HepG2 (cell line): ENCODE measurements at regions not wholly inside any gene's neighbourhood (a gene's known extent, or its start where the extent isn't known, plus 50 kb on each side); places are given as distances from the start of the nearest gene placed in this dataset.

ENCODE experiments used
- ATAC-seq: fragments of 200-7000 bp; cut with Tn5 transposase; 3 replicates; pipeline ENCODE4 v1.9.1; 2020; ENCODE audit warnings: mild to moderate bottlenecking, moderate library complexity
- BruUV-seq: library from RNA; stranded (reverse); fragments of 400-500 nt; replicated peaks from 2 replicates; lab custom pipeline; 2021; lab: Mats Ljungman, UMichigan
- CTCF ChIA-PET: fragments of 300-600 bp; formaldehyde crosslinking; extraction: SDS; loops from one replicate; lab custom pipeline; 2021; ENCODE audit warnings: low total read pairs, inconsistent platforms, low intra/inter-chr PET ratio; lab: Yijun Ruan, JAX
- POLR2A ChIA-PET: fragments of 350-600 bp; sonication (Branson Sonifier 250); formaldehyde crosslinking; loops from one replicate; lab custom pipeline; 2020; ENCODE audit warnings: antibody characterized with exemption, inconsistent platforms; lab: Yijun Ruan, JAX
- DNase-seq: peaks from one replicate; pipeline ENCODE4 v3.0.0-alpha.2; 2015; ENCODE audit warnings: low spot score
- FAIRE-seq: peaks from 3 replicates; lab custom pipeline; 2011; peaks lifted over from hg19 to GRCh38; lab: Jason Lieb, UNC
- H2AFZ ChIP-seq: one replicate; pipeline ENCODE4 v1.6.1; 2011; ENCODE audit warnings: low read length, inconsistent platforms
- H3K27ac ChIP-seq: fragments of 300-600 bp; 3 replicates; pipeline ENCODE4 v1.8.0; 2011; ENCODE audit warnings: mixed run types, mild to moderate bottlenecking, mixed read lengths, low read length, inconsistent platforms; ENCODE audit not compliant: insufficient read depth; ENCODE audit errors: extremely low read length
- H3K27me3 ChIP-seq, 2 experiments: fragments of 200-600 bp in 1 of 2; 2 replicates in 1 of 2; 3 replicates in 1 of 2; pipeline versions ENCODE4 v1.6.0 to v1.8.0; 2011; ENCODE audit warnings: low read length in 2 of 2, mild to moderate bottlenecking in 2 of 2, moderate library complexity in 2 of 2, inconsistent platforms in 1 of 2; ENCODE audit not compliant: insufficient read depth in 2 of 2, control insufficient read depth in 1 of 2
- H3K36me3 ChIP-seq, 2 experiments: fragments of 200-600 bp in 1 of 2; replicated peaks in 1 of 2; 2 replicates in 1 of 2; 3 replicates in 1 of 2; pipeline versions ENCODE4 v1.5.1 to v1.8.0; 2011; ENCODE audit warnings: low read length in 2 of 2, inconsistent platforms in 1 of 2; ENCODE audit not compliant: insufficient read depth in 2 of 2, control insufficient read depth in 1 of 2
- H3K4me1 ChIP-seq: 2 replicates; pipeline ENCODE4 v1.5.1; 2012; ENCODE audit warnings: low read length, inconsistent platforms; ENCODE audit not compliant: insufficient read depth
- H3K4me2 ChIP-seq: 2 replicates; pipeline ENCODE4 v1.6.0; 2011; ENCODE audit warnings: low read depth, low read length, inconsistent platforms
- H3K4me3 ChIP-seq, 3 experiments: fragments of 200-600 bp in 1 of 3; sonication (generic), shearing (Covaris generic) in 1 of 3; replicated peaks in 1 of 3; 2 replicates each; pipeline ENCODE4 v1.5.1; 2011 to 2016; ENCODE audit warnings: low read length in 3 of 3, inconsistent platforms in 2 of 3, low read depth in 2 of 3, mild to moderate bottlenecking in 2 of 3, control low read depth in 1 of 3, mixed read lengths in 1 of 3; ENCODE audit not compliant: insufficient read depth in 1 of 3
- H3K79me2 ChIP-seq: one replicate; pipeline ENCODE4 v1.6.1; 2011; ENCODE audit warnings: low read length, inconsistent platforms; ENCODE audit not compliant: insufficient read depth
- H3K9ac ChIP-seq: 2 replicates; pipeline ENCODE4 v1.6.0; 2011; ENCODE audit warnings: mild to moderate bottlenecking, low read depth, low read length, inconsistent platforms; ENCODE audit not compliant: insufficient read depth
- H3K9me3 ChIP-seq: 2 replicates; pipeline ENCODE4 v1.5.1; 2012; ENCODE audit warnings: mild to moderate bottlenecking, low read length
- H4K20me1 ChIP-seq: 2 replicates; pipeline ENCODE4 v1.6.0; 2011; ENCODE audit warnings: inconsistent platforms, mild to moderate bottlenecking, low read length, moderate library complexity; ENCODE audit not compliant: insufficient read depth
- ATF5 ChIP-seq: sonication (generic); formaldehyde crosslinking; IDR thresholded peaks from 2 replicates; pipeline ENCODE4 v1.4.0; 2020; ENCODE audit warnings: mild to moderate bottlenecking, low read depth, missing genetic modification reagents
- ELK4 ChIP-seq: sonication (generic); formaldehyde crosslinking; IDR thresholded peaks from 2 replicates; pipeline ENCODE4 v1.9.0; 2021; ENCODE audit warnings: missing genetic modification reagents, borderline replicate concordance
- FLYWCH1 ChIP-seq: sonication (generic); formaldehyde crosslinking; IDR thresholded peaks from 2 replicates; pipeline ENCODE4 v1.8.1; 2023; ENCODE audit warnings: mild to moderate bottlenecking, missing genetic modification reagents
- KDM2A ChIP-seq: sonication (generic); formaldehyde crosslinking; IDR thresholded peaks from 2 replicates; pipeline ENCODE4 v1.4.0; 2020; ENCODE audit warnings: low read depth, missing genetic modification reagents, borderline replicate concordance
- NR2F6 ChIP-seq, 2 experiments: IDR thresholded peaks; 2 replicates each; pipeline ENCODE4 v1.6.1; 2016; ENCODE audit warnings: antibody characterized with exemption in 1 of 2, mild to moderate bottlenecking in 1 of 2
- ZFP41 ChIP-seq: sonication (generic); formaldehyde crosslinking; IDR thresholded peaks from 2 replicates; pipeline ENCODE4 v1.4.0; 2020; ENCODE audit warnings: mild to moderate bottlenecking, missing genetic modification reagents, borderline replicate concordance
- ZFP90 ChIP-seq: sonication (generic); formaldehyde crosslinking; IDR thresholded peaks from 2 replicates; pipeline ENCODE4 v1.8.0; 2022; ENCODE audit warnings: missing genetic modification reagents, mild to moderate bottlenecking, inconsistent platforms, borderline replicate concordance
- ZNF274 ChIP-seq: sonication (generic); formaldehyde crosslinking; IDR thresholded peaks from 2 replicates; pipeline ENCODE4 v1.5.1; 2020; ENCODE audit warnings: mild to moderate bottlenecking, missing genetic modification reagents
- ZNF414 ChIP-seq: sonication (generic); formaldehyde crosslinking; IDR thresholded peaks from 2 replicates; pipeline ENCODE4 v1.5.0; 2020; ENCODE audit warnings: missing genetic modification reagents
- ZNF737 ChIP-seq: sonication (generic); formaldehyde crosslinking; IDR thresholded peaks from 2 replicates; pipeline ENCODE4 v1.5.0; 2020; ENCODE audit warnings: missing genetic modification reagents, mild to moderate bottlenecking, borderline replicate concordance
- WGBS: methylation state at CpG from one replicate; pipeline ENCODE4 v1.1.6; 2017; ENCODE audit warnings: low lambda C conversion rate; 5-methylcytosine and 5-hydroxymethylcytosine counted together
- in situ Hi-C: cut with HindIII; loops from 2 replicates; pipeline ENCODE4 v1.10.0; 2017; ENCODE audit warnings: low pct_unique_long_range_greater_than_20kb; ENCODE audit not compliant: extremely low pct_ligation_motif_present
- intact Hi-C: fragments of 100-400 bp; cut with micrococcal nuclease; formaldehyde crosslinking; loops from one replicate; pipeline ENCODE4 v1.10.0; 2022; ENCODE audit not compliant: unreplicated experiment

- TF ChIP-seq FLYWCH1 (no peak), KDM2A (CRISPR knock-in tag) (no peak)
Observed at GRCh38 chr3:190209533-190209932, 88.8 kb upstream of the P3H2 start (continued).

- Histone ChIP-seq H3K4me3 (no peak overlapping the region), H3K27me3 (no peaks in the 10 kb centered on the region; a peak in 1 of 5 replicates), H3K4me1 (no peaks in the 10 kb centered on the region), H3K9ac (no peak overlapping the region), H3K27ac (no peak overlapping the region), H3K79me2 (no peaks in the 10 kb centered on the region), H3K4me2 (no peak overlapping the region), H3K36me3 (no peaks in the 10 kb centered on the region), H3K9me3 (no peaks in the 10 kb centered on the region), H2AFZ (no peak overlapping the region), H4K20me1 (no peaks in the 10 kb centered on the region)
- WGBS = 35% methylated on average over 1 of the region's 1 CpG
- BruUV-seq = no TSS peak
- TF ChIP-seq ELK4 = no peak
- intact Hi-C loops = no loop called here
- in situ Hi-C loops = no loop called here
- no peak for DNase-seq
- ChIA-PET POLR2A (no interaction called here), CTCF (no interaction called here)
- no peak for FAIRE-seq
- no peak for ATAC-seq
Observed at GRCh38 chr3:190208196-190208595, 87.5 kb upstream of the P3H2 start.

- H3K9me3 ChIP-seq = no peaks in the 10 kb centered on the region
- intact Hi-C loops (no loop called here), in situ Hi-C loops (no loop called here)
- H3K27ac ChIP-seq = no peak overlapping the region
- ChIA-PET CTCF (no interaction called here), POLR2A (no interaction called here)
- H3K36me3 ChIP-seq = no peaks in the 10 kb centered on the region
- H3K79me2 ChIP-seq = no peaks in the 10 kb centered on the region
- no TSS peak for BruUV-seq
- no peaks in the 10 kb centered on the region for H3K4me1 ChIP-seq
- no peaks in the 10 kb centered on the region; a peak in 1 of 5 replicates for H3K27me3 ChIP-seq
- WGBS = 0% methylated on average over 1 of the region's 1 CpG
- no peak overlapping the region for H3K4me2 ChIP-seq
- no peak overlapping the region for H3K4me3 ChIP-seq
- FAIRE-seq (no peak), DNase-seq (no peak), ATAC-seq (no peak)
- H2AFZ ChIP-seq = no peak overlapping the region
- H4K20me1 ChIP-seq = no peaks in the 10 kb centered on the region
- no peak overlapping the region for H3K9ac ChIP-seq
- TF ChIP-seq ZNF414 (CRISPR knock-in tag) (no peak), ZFP41 (CRISPR knock-in tag) (no peak), NR2F6 (IDR thresholded peaks at IDR 0.05) (no peak), NR2F6 (CRISPR knock-in tag; IDR thresholded peaks at IDR 0.05) (no peak), ZFP90 (CRISPR knock-in tag) (no peak), ATF5 (CRISPR knock-in tag) (no peak), ZNF274 (CRISPR knock-in tag) (no peak), ZNF737 (CRISPR knock-in tag) (no peak)
Observed at GRCh38 chr3:190205739-190206138, 85.0 kb upstream of the P3H2 start.
